GM12878 (cell line): ENCODE measurements at regions not wholly inside any gene's neighbourhood (a gene's known extent, or its start where the extent isn't known, plus 50 kb on each side); places are given as distances from the start of the nearest gene placed in this dataset.
A peak's percentile ranks its signal among the peaks of the same experiment; 100 is the strongest.

ENCODE experiments used
- ATAC-seq: fragments of 200-7000 bp; cut with Tn5 transposase; 3 replicates; pipeline ENCODE4 v1.9.1; 2020; ENCODE audit warnings: mild to moderate bottlenecking, moderate library complexity
- BruUV-seq: library from RNA; stranded (reverse); fragments of 400-500 nt; replicated peaks from 2 replicates; lab custom pipeline; 2021; lab: Mats Ljungman, UMichigan
- CTCF ChIA-PET: fragments of 300-600 bp; sonication (Branson Sonifier 250); formaldehyde crosslinking; extraction: SDS; loops from one replicate; lab custom pipeline; 2021; ENCODE audit warnings: inconsistent platforms; lab: Yijun Ruan, JAX
- POLR2A ChIA-PET: fragments of 350-600 bp; formaldehyde crosslinking; extraction: SDS; loops from one replicate; lab custom pipeline; 2021; ENCODE audit warnings: inconsistent platforms; lab: Charles Lee
- RAD21 ChIA-PET: fragments of 300-600 bp; sonication (Branson Sonifier 250); formaldehyde crosslinking; loops from one replicate; lab custom pipeline; 2023; ENCODE audit warnings: antibody characterized with exemption; ENCODE audit not compliant: unreplicated experiment; lab: Charles Lee
- SMC1A ChIA-PET: fragments of 300-600 bp; sonication (Branson Sonifier 250); formaldehyde crosslinking; loops from one replicate; lab custom pipeline; 2023; ENCODE audit not compliant: unreplicated experiment, uncharacterized antibody; lab: Charles Lee
- DNase-seq: peaks from one replicate; pipeline ENCODE4 v3.0.0-alpha.2; 2011; ENCODE audit warnings: low read depth, low spot score
- FAIRE-seq: peaks from 3 replicates; lab custom pipeline; 2011; peaks lifted over from hg19 to GRCh38; lab: Jason Lieb, UNC
- H2AFZ ChIP-seq: 2 replicates; pipeline ENCODE4 v1.6.0; 2011; ENCODE audit warnings: low read depth, low read length, control low read depth; ENCODE audit not compliant: control insufficient read depth
- H3K27ac ChIP-seq: 2 replicates; pipeline ENCODE4 v1.5.1; 2011; ENCODE audit warnings: control low read depth; ENCODE audit not compliant: control insufficient read depth, insufficient read depth
- H3K27me3 ChIP-seq, 2 experiments: replicated peaks in 1 of 2; 2 replicates each; pipeline versions ENCODE4 v1.6.0 to v1.6.1; 2011; ENCODE audit warnings: low read length in 1 of 2; ENCODE audit not compliant: control insufficient read depth in 2 of 2, insufficient read depth in 2 of 2
- H3K36me3 ChIP-seq, 2 experiments: 2 replicates each; pipeline ENCODE4 v1.5.1; 2011; ENCODE audit warnings: low read length in 1 of 2; ENCODE audit not compliant: control insufficient read depth in 2 of 2, insufficient read depth in 2 of 2
- H3K4me1 ChIP-seq: 2 replicates; pipeline ENCODE4 v1.6.1; 2011; ENCODE audit warnings: mild to moderate bottlenecking, low read length, moderate library complexity, mixed read lengths; ENCODE audit not compliant: control insufficient read depth, insufficient read depth
- H3K4me2 ChIP-seq: 2 replicates; pipeline ENCODE4 v1.6.0; 2011; ENCODE audit warnings: control low read depth; ENCODE audit not compliant: control insufficient read depth, insufficient read depth
- H3K4me3 ChIP-seq: fragments of 200-600 bp; sonication (generic); 2 replicates; pipeline ENCODE4 v1.5.1; 2016
- H3K79me2 ChIP-seq: 2 replicates; pipeline ENCODE4 v1.6.0; 2011; ENCODE audit warnings: low read length; ENCODE audit not compliant: control insufficient read depth, insufficient read depth
- H3K9ac ChIP-seq: 2 replicates; pipeline ENCODE4 v1.8.0; 2011; ENCODE audit warnings: low read length, control low read depth, mixed read lengths; ENCODE audit not compliant: control insufficient read depth, insufficient read depth
- H3K9me3 ChIP-seq: replicated peaks from 3 replicates; pipeline ENCODE4 v1.5.1; 2011; ENCODE audit warnings: mild to moderate bottlenecking, low read length; ENCODE audit not compliant: control insufficient read depth, insufficient read depth
- H4K20me1 ChIP-seq: 2 replicates; pipeline ENCODE4 v1.6.0; 2011; ENCODE audit not compliant: control insufficient read depth, insufficient read depth
- BCL3 ChIP-seq: IDR thresholded peaks from 2 replicates; pipeline ENCODE4 v1.6.1; 2011; ENCODE audit warnings: borderline replicate concordance, low read depth, mild to moderate bottlenecking, moderate library complexity, low read length; ENCODE audit not compliant: insufficient read depth, poor library complexity, severe bottlenecking
- IRF3 ChIP-seq: fragments of 450-650 bp; IDR thresholded peaks from 2 replicates; pipeline ENCODE4 v1.6.1; 2014; ENCODE audit warnings: mild to moderate bottlenecking
- SPI1 ChIP-seq: IDR thresholded peaks from 2 replicates; pipeline ENCODE4 v1.6.1; 2011; ENCODE audit warnings: low read depth, mild to moderate bottlenecking, low read length, moderate library complexity, borderline replicate concordance; ENCODE audit not compliant: insufficient read depth
- WGBS: methylation state at CpG from one replicate; pipeline ENCODE4 v1.1.6; 2016; ENCODE audit warnings: low lambda C conversion rate; ENCODE audit not compliant: insufficient replicate concordance, insufficient coverage; ENCODE audit errors: missing lambda C conversion rate; 5-methylcytosine and 5-hydroxymethylcytosine counted together
- in situ Hi-C: fragments of 300-500 bp; cut with MboI; formaldehyde crosslinking; loops from 9 replicates; pipeline ENCODE4 v1.14.3; 2018; ENCODE audit warnings: mixed read lengths
- intact Hi-C: fragments of 100-400 bp; cut with micrococcal nuclease; formaldehyde crosslinking; loops from one replicate; pipeline ENCODE4 v1.14.2; 2022; ENCODE audit not compliant: unreplicated experiment

- no peak for TF ChIP-seq BCL3
- peak; percentile 87 for TF ChIP-seq SPI1
Observed at GRCh38 chr16:85309656-85310587, 197.7 kb upstream of the CIBAR2 start (continued).

- RAD21 ChIA-PET, result no interaction called here
- DNase-seq (no peak), ATAC-seq (no peak), FAIRE-seq (no peak)
- CTCF ChIA-PET, result interaction anchor here (2.5 kb wide), 1 partner anchor 196 kb away, joined by 9 read pairs; no protein-coding TSS in a partner anchor
- intact Hi-C loops (no loop called here), in situ Hi-C loops (no loop called here)
- H2AFZ ChIP-seq, result no peak overlapping the region
- no peak overlapping the region for H3K9ac ChIP-seq
- no peaks in the 10 kb centered on the region for H3K36me3 ChIP-seq
- POLR2A ChIA-PET, result no interaction called here
- 6% methylated on average over 14 of the region's 27 CpGs for WGBS
- no peak overlapping the region for H3K27ac ChIP-seq
- H3K27me3 ChIP-seq, result peaks cover 0 to 2% of the 10 kb centered on the region in 2 experiments; a peak in 1 of 4 replicates
- TF ChIP-seq IRF3, result no peak
- no peaks in the 10 kb centered on the region for H3K9me3 ChIP-seq
- no peak overlapping the region for H3K4me3 ChIP-seq
- H3K4me2 ChIP-seq, result 0 out of 2 replicates have a peak overlapping the region, but pooled peaks have one; percentile 7
- BruUV-seq, result no TSS peak
- no peaks in the 10 kb centered on the region for H4K20me1 ChIP-seq
- SMC1A ChIA-PET, result no interaction called here
- peaks cover 21% of the 10 kb centered on the region for H3K4me1 ChIP-seq
- H3K79me2 ChIP-seq, result no peaks in the 10 kb centered on the region
Observed at GRCh38 chr16:85310868-85311585, 198.8 kb upstream of the CIBAR2 start.
